Lung (tissue), 12 donors: ENCODE measurements at regions not wholly inside any gene's neighbourhood (a gene's known extent, or its start where the extent isn't known, plus 50 kb on each side); places are given as distances from the start of the nearest gene placed in this dataset. TPM values are rescaled to one million over a fixed set of nuclear protein-coding genes. Genes with fewer than 3 reads are reported as not detected.

ENCODE experiments used
- ATAC-seq: fragments of 200-7000 bp; cut with Tn5 transposase; one replicate; pipeline ENCODE4 v1.9.1; 2020; ENCODE audit warnings: moderate number of reproducible peaks; ENCODE audit not compliant: insufficient read depth, low FRiP score
- DNase-seq, 3 donors: peaks; one replicate each; pipeline ENCODE4 v3.0.0-alpha.2; 2013 to 2017
- H3K27ac ChIP-seq, 2 donors: one replicate each; pipeline ENCODE4 v1.5.1; 2013; ENCODE audit warnings: mild to moderate bottlenecking in 2 of 2, moderate library complexity in 2 of 2, control low read depth in 1 of 2, inconsistent platforms in 1 of 2, low read depth in 1 of 2, low read length in 1 of 2
- H3K27me3 ChIP-seq, 3 donors: one replicate each; pipeline ENCODE4 v1.5.1; 2013; ENCODE audit warnings: low read length in 2 of 3; ENCODE audit not compliant: control insufficient read depth in 3 of 3, insufficient read depth in 3 of 3
- H3K36me3 ChIP-seq, 4 donors: one replicate each; pipeline ENCODE4 v1.5.1; 2013; ENCODE audit warnings: low read length in 4 of 4, mild to moderate bottlenecking in 1 of 4, moderate library complexity in 1 of 4; ENCODE audit not compliant: control insufficient read depth in 4 of 4, insufficient read depth in 4 of 4
- H3K4me1 ChIP-seq, 5 donors: one replicate each; pipeline ENCODE4 v1.5.1; 2013; ENCODE audit warnings: low read length in 5 of 5, mild to moderate bottlenecking in 2 of 5, moderate library complexity in 1 of 5; ENCODE audit not compliant: control insufficient read depth in 5 of 5, insufficient read depth in 5 of 5
- H3K4me3 ChIP-seq: one replicate; pipeline ENCODE4 v1.5.1; 2013; ENCODE audit warnings: mild to moderate bottlenecking, control low read depth, moderate library complexity
- H3K9ac ChIP-seq, 2 donors: one replicate each; pipeline ENCODE4 v1.5.1; 2013; ENCODE audit warnings: low read length in 2 of 2, control low read depth in 1 of 2; ENCODE audit not compliant: insufficient read depth in 1 of 2
- H3K9me3 ChIP-seq, 4 donors: one replicate each; pipeline ENCODE4 v1.5.1; 2013; ENCODE audit warnings: low read length in 3 of 4, mild to moderate bottlenecking in 1 of 4, moderate library complexity in 1 of 4; ENCODE audit not compliant: control insufficient read depth in 4 of 4, insufficient read depth in 3 of 4
- CTCF ChIP-seq: IDR thresholded peaks from 2 replicates; pipeline ENCODE4 v1.5.1; 2012; ENCODE audit warnings: mild to moderate bottlenecking; ENCODE audit errors: control extremely low read depth, extremely low read depth
- whole genome bisulfite sequencing, 2 donors: extraction: QIAGEN DNeasy Blood & Tissue Kit; methylation state at CpG; one replicate each; pipeline ENCODE4 v1.1.7; 2013; 5-methylcytosine and 5-hydroxymethylcytosine counted together
- small RNA-seq: library from RNA; depleted of rRNA; stranded (forward); fragments of <200 nt; gene quantifications from one replicate; pipeline ENCODE3, GENCODE V24; 2014; ENCODE audit warnings: low replicate concordance
- donor health status: control.
- donor health status: control.
- donor health status: Bipolar disorder and iron deficiency.
- donor health status: healthy.
- donor health status: DM: yes; HTN: yes; CAD: no.

- DNase-seq (no peak), ATAC-seq (no peak)
- no peak overlapping the region for H3K27ac ChIP-seq
- 83 to 91% methylated on average over 20 to 21 of the region's 21 CpGs for WGBS, 2 donors
- H3K9me3 ChIP-seq, result no peaks in the 10 kb centered on the region
- H3K9ac ChIP-seq, result no peak overlapping the region
- H3K27me3 ChIP-seq, result no peaks in the 10 kb centered on the region
- TF ChIP-seq CTCF, result no peak
- peaks cover 0 to 38% (median 0%) of the 10 kb centered on the region in 5 donors for H3K4me1 ChIP-seq
- no peak overlapping the region for H3K4me3 ChIP-seq
- H3K36me3 ChIP-seq, result peaks cover 5 to 77% (median 27%) of the 10 kb centered on the region in 4 donors
Observed at GRCh38 chr22:46100401-46101105, 49.8 kb upstream of the PPARA start.

Small RNA genes lying in the stretch of these regions (small RNA-seq; reads per million reads assigned to genes)
- not detected for gene MIR3619
